ENCODE measurements at regions not wholly inside any gene's neighbourhood (a gene's known extent, or its start where the extent isn't known, plus 50 kb on each side); places are given as distances from the start of the nearest gene placed in this dataset.

- TF ChIP-seq, protein P1, sequence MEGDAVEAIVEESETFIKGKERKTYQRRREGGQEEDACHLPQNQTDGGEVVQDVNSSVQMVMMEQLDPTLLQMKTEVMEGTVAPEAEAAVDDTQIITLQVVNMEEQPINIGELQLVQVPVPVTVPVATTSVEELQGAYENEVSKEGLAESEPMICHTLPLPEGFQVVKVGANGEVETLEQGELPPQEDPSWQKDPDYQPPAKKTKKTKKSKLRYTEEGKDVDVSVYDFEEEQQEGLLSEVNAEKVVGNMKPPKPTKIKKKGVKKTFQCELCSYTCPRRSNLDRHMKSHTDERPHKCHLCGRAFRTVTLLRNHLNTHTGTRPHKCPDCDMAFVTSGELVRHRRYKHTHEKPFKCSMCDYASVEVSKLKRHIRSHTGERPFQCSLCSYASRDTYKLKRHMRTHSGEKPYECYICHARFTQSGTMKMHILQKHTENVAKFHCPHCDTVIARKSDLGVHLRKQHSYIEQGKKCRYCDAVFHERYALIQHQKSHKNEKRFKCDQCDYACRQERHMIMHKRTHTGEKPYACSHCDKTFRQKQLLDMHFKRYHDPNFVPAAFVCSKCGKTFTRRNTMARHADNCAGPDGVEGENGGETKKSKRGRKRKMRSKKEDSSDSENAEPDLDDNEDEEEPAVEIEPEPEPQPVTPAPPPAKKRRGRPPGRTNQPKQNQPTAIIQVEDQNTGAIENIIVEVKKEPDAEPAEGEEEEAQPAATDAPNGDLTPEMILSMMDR (IDR thresholded peaks at IDR 0.05 in 8 of 11, conservative IDR thresholded peaks at IDR 0.05 in 3 of 11): no peak
- no peak for TF ChIP-seq POLR2A (IDR thresholded peaks at IDR 0.05)
Observed at GRCh38 chr7:153103202-153103601, 343.6 kb downstream of the ACTR3B start.

Data from spleen (tissue), 7 donors.